ENCODE measurements at regions not wholly inside any gene's neighbourhood (a gene's known extent, or its start where the extent isn't known, plus 50 kb on each side); places are given as distances from the start of the nearest gene placed in this dataset.

DNA sequence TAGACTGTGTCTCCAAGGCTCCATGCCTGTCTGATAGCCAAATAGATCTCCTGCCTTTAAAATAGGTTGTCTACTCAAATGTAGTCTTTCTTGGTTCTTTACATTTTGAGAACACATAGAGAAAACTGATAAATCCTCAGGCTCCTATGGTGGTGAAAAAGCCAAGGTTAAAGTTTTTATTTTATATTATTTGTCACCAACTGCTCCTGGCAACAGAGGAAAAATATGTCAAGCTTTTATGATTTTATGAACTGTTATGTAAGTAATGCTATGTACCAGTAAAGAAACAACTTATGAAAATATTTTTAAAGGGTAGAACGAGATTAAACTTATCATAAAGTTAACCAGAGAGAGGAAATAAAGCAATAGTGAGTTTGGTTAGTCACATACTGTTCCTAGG, 222.8 kb downstream of the NR2F1-AS1 start:
- ATAC-seq (no peak), DNase-seq (ENCODE audit: low spot score) (no peak)
- no peak for TF ChIP-seq ETS1 (IDR thresholded peaks at IDR 0.05)
- TF ChIP-seq NANOG (IDR thresholded peaks at IDR 0.05; ENCODE audit: borderline replicate concordance) = no peak
- TF ChIP-seq REST (IDR thresholded peaks at IDR 0.05; ENCODE audit: unreplicated experiment) = no peak
- TF ChIP-seq CREB1 (CRISPR knock-in tag; IDR thresholded peaks at IDR 0.05; ENCODE audit: low read depth) = no peak
- TF ChIP-seq JUNB (IDR thresholded peaks at IDR 0.05; ENCODE audit: unreplicated experiment) = no peak
- TF ChIP-seq ZNF462 (CRISPR knock-in tag; IDR thresholded peaks at IDR 0.05) = no peak
- no peak for TF ChIP-seq EZH2phosphoT487 (IDR thresholded peaks at IDR 0.05; ENCODE audit: unreplicated experiment)
- no peak for TF ChIP-seq ZNF114 (CRISPR knock-in tag; IDR thresholded peaks at IDR 0.05)
- TF ChIP-seq ZNF331 (CRISPR knock-in tag; IDR thresholded peaks at IDR 0.05; ENCODE audit: low read depth) = no peak
- TF ChIP-seq STAT1 (IDR thresholded peaks at IDR 0.05; ENCODE audit: unreplicated experiment) = no peak
- no peak for TF ChIP-seq EZH2 (IDR thresholded peaks at IDR 0.05; ENCODE audit: low read depth, unreplicated experiment)
- TF ChIP-seq, protein P1, sequence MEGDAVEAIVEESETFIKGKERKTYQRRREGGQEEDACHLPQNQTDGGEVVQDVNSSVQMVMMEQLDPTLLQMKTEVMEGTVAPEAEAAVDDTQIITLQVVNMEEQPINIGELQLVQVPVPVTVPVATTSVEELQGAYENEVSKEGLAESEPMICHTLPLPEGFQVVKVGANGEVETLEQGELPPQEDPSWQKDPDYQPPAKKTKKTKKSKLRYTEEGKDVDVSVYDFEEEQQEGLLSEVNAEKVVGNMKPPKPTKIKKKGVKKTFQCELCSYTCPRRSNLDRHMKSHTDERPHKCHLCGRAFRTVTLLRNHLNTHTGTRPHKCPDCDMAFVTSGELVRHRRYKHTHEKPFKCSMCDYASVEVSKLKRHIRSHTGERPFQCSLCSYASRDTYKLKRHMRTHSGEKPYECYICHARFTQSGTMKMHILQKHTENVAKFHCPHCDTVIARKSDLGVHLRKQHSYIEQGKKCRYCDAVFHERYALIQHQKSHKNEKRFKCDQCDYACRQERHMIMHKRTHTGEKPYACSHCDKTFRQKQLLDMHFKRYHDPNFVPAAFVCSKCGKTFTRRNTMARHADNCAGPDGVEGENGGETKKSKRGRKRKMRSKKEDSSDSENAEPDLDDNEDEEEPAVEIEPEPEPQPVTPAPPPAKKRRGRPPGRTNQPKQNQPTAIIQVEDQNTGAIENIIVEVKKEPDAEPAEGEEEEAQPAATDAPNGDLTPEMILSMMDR (conservative IDR thresholded peaks at IDR 0.05; ENCODE audit: low read depth in 2 of 2) = no peak
- no peak for TF ChIP-seq POLR2AphosphoS5 (IDR thresholded peaks at IDR 0.05; ENCODE audit: low read depth)
- no peaks in the 10 kb centered on the region for H3K9me3 Mint-ChIP-seq
- Histone ChIP-seq H3K4me2 (no peak overlapping the region), H3K9me2 (ENCODE audit: insufficient read depth) (no peaks in the 10 kb centered on the region), H2AFZ (no peak overlapping the region), H3F3A (replicated peaks; ENCODE audit: low read depth) (no peaks in the 10 kb centered on the region), H3K36me3 (ENCODE audit: insufficient read depth) (no peaks in the 10 kb centered on the region), H3K4me1 (ENCODE audit: insufficient read depth) (no peaks in the 10 kb centered on the region), H4K20me1 (replicated peaks; ENCODE audit: insufficient read depth) (no peaks in the 10 kb centered on the region), H3K79me2 (replicated peaks; ENCODE audit: insufficient read depth) (no peaks in the 10 kb centered on the region), H3K27me3 (ENCODE audit: insufficient read depth) (no peaks in the 10 kb centered on the region), H3K4me3 (no peak overlapping the region), H3K27ac (ENCODE audit: low read depth) (no peak overlapping the region)
- H3K27ac Mint-ChIP-seq = no peak overlapping the region
- H3K27me3 Mint-ChIP-seq (ENCODE audit: insufficient read depth, low read depth, poor library complexity) = peaks cover 2% of the 10 kb centered on the region
- peaks cover 5% of the 10 kb centered on the region; the same call in 2 of the 3 replicates for H3K4me1 Mint-ChIP-seq
- no peaks in the 10 kb centered on the region for H3K36me3 Mint-ChIP-seq (ENCODE audit: low read depth)
- no peak overlapping the region for H3K4me3 Mint-ChIP-seq

Measured in GM23338 (cell line).